ACC112 (cell line): ENCODE measurements at regions not wholly inside any gene's neighbourhood (a gene's known extent, or its start where the extent isn't known, plus 50 kb on each side); places are given as distances from the start of the nearest gene placed in this dataset.

ENCODE experiments used
- H2AFZ ChIP-seq: fragments of 200-600 bp; sonication (generic); one replicate; pipeline ENCODE4 v1.6.0; 2017; ENCODE audit warnings: antibody characterized with exemption, low read length; ENCODE audit not compliant: unreplicated experiment
- H3K27ac ChIP-seq: fragments of 200-600 bp; sonication (generic); 2 replicates; pipeline ENCODE4 v1.5.1; 2014; ENCODE audit warnings: low read depth, mild to moderate bottlenecking, antibody characterized with exemption, low read length, moderate library complexity
- H3K27me3 ChIP-seq: fragments of 200-600 bp; sonication (generic); 2 replicates; pipeline ENCODE4 v1.6.1; 2014; ENCODE audit warnings: mild to moderate bottlenecking, antibody characterized with exemption, low read length, moderate library complexity, mixed read lengths; ENCODE audit not compliant: insufficient read depth
- H3K36me3 ChIP-seq: fragments of 200-600 bp; sonication (generic); 2 replicates; pipeline ENCODE4 v1.6.1; 2016; ENCODE audit warnings: mild to moderate bottlenecking, antibody characterized with exemption, low read length, moderate library complexity, mixed read lengths; ENCODE audit not compliant: insufficient read depth
- H3K4me1 ChIP-seq: fragments of 200-600 bp; sonication (generic); one replicate; pipeline ENCODE4 v1.6.1; 2016; ENCODE audit warnings: low read length, mixed read lengths; ENCODE audit not compliant: insufficient read depth, unreplicated experiment, control insufficient read depth
- H3K4me3 ChIP-seq: fragments of 200-600 bp; sonication (generic); 2 replicates; pipeline ENCODE4 v1.5.1; 2014; ENCODE audit warnings: mild to moderate bottlenecking, low read depth, low read length
- H3K79me2 ChIP-seq: fragments of 200-600 bp; sonication (generic); one replicate; pipeline ENCODE4 v1.6.0; 2016; ENCODE audit warnings: low read length; ENCODE audit not compliant: control insufficient read depth, unreplicated experiment, insufficient read depth

GRCh38 chr15:95884276-95884675 is 446.2 kb upstream of the NR2F2 start:
- H3K4me3 ChIP-seq, result no peak overlapping the region
- H3K4me1 ChIP-seq, result peaks cover 26% of the 10 kb centered on the region
- no peak overlapping the region for H2AFZ ChIP-seq
- no peaks in the 10 kb centered on the region for H3K27me3 ChIP-seq
- H3K36me3 ChIP-seq, result no peaks in the 10 kb centered on the region
- H3K79me2 ChIP-seq, result no peaks in the 10 kb centered on the region
- no peak overlapping the region for H3K27ac ChIP-seq

- peak overlapping the region; percentile 75 for H2AFZ ChIP-seq
- no peaks in the 10 kb centered on the region for H3K79me2 ChIP-seq
- H3K27ac ChIP-seq, result no peak overlapping the region
- H3K36me3 ChIP-seq, result no peaks in the 10 kb centered on the region
- peak overlapping the region; percentile 1; the same call in 1 of the 2 replicates for H3K4me3 ChIP-seq
- peaks cover 20% of the 10 kb centered on the region for H3K4me1 ChIP-seq
- no peaks in the 10 kb centered on the region for H3K27me3 ChIP-seq
These were observed 442.7 kb upstream of the NR2F2 start for GRCh38 chr15:95887666-95888390.

DNA sequence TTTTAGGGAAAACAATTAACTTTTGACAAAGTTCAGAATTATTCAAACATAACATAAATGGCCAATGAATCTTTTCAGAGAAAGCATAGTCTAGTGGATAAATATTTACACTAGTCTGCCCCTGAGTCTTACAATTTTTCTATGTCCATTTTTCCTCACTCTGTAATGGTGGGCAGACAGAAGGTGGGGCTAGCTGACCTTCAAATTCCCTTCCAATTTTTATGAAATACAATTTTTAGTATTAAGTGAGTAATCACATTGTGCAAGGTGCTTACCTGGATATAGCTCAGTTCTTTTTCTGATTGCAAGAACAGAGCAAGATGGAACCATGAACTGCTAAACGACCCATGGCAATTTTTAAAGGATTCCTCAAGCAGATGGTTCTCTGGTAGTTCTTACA is 441.7 kb upstream of the NR2F2 start:
- H3K79me2 ChIP-seq, result no peaks in the 10 kb centered on the region
- no peaks in the 10 kb centered on the region for H3K36me3 ChIP-seq
- H3K27me3 ChIP-seq, result no peaks in the 10 kb centered on the region
- H2AFZ ChIP-seq, result no peak overlapping the region
- H3K4me1 ChIP-seq, result peaks cover 20% of the 10 kb centered on the region
- H3K4me3 ChIP-seq, result no peak overlapping the region
- H3K27ac ChIP-seq, result no peak overlapping the region

DNA sequence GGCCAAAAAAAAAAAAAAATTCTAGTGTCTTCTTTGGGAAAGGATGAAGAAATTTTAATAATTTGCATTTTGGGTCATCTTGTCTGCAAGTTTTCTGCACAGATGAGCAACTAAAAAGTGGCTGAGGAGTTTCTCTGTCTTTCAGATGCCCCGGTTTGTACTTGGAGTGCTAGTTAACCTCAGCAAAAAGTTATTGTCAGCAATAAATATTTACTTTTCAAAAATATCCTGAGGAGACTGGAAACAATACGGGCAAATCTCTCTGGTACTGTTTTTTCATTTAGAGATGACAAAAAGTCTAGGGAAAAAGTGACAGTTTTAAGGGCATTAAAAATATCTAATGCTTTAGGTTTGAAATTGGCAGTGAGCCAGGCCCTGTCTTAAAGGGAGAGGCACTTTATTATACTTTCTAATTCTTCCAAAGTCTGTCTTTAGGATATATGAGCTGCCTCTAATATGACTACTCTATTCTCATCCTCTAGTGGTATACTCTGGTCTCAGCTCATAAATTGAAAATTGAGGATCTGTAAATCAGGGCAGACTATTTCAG is 436.0 kb upstream of the NR2F2 start:
- H3K27ac ChIP-seq, result no peak overlapping the region
- H3K27me3 ChIP-seq, result no peaks in the 10 kb centered on the region
- peaks cover 3% of the 10 kb centered on the region for H3K4me1 ChIP-seq
- no peak overlapping the region for H2AFZ ChIP-seq
- H3K36me3 ChIP-seq, result no peaks in the 10 kb centered on the region
- H3K4me3 ChIP-seq, result no peak overlapping the region
- H3K79me2 ChIP-seq, result no peaks in the 10 kb centered on the region

DNA sequence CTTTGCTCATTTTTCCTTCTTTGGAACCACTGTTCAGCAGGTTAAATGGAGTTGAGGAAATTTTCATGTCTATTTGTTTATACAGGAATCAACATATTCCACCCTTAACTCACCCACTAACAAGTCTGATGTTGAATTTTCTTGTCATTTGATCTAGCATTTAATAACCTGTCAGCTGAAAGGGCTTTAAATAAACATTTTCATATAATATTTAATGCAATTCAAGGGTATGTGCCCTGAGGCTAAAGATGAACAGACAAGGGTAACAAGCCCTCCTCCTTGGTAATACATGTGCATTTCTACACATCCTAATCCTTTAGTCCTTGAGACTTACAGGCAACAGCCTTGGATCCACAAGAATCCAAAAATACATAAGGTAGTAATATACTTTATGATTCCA is 435.0 kb upstream of the NR2F2 start:
- H2AFZ ChIP-seq, result no peak overlapping the region
- H3K79me2 ChIP-seq, result no peaks in the 10 kb centered on the region
- no peaks in the 10 kb centered on the region for H3K27me3 ChIP-seq
- H3K36me3 ChIP-seq, result no peaks in the 10 kb centered on the region
- no peak overlapping the region for H3K27ac ChIP-seq
- no peaks in the 10 kb centered on the region for H3K4me1 ChIP-seq
- H3K4me3 ChIP-seq, result no peak overlapping the region

- no peak overlapping the region for H2AFZ ChIP-seq
- no peak overlapping the region for H3K27ac ChIP-seq
- H3K36me3 ChIP-seq, result no peaks in the 10 kb centered on the region
- no peak overlapping the region for H3K4me3 ChIP-seq
- H3K79me2 ChIP-seq, result no peaks in the 10 kb centered on the region
- H3K4me1 ChIP-seq, result no peaks in the 10 kb centered on the region
- no peaks in the 10 kb centered on the region for H3K27me3 ChIP-seq
These were observed 432.8 kb upstream of the NR2F2 start for GRCh38 chr15:95897651-95898050.

DNA sequence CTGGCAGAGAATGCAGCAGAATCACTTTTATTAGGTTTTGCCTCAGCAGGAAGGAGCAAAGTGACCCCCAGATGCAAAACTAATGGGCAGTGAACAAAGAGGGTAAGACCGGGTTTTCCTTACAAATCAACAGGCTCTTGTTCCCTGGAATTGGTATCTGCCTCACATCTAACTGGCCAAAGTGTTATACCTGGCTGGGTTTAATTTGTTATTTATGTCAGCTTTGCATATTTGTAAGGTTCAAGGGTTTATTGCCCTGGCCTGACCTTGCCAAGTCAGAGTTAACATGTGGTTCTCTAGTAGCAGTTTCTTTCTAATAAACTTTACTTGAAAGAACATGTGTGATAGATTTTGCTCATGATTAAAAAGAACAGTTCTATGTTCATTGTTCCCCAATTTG is 431.7 kb upstream of the NR2F2 start:
- Histone ChIP-seq H3K36me3 (no peaks in the 10 kb centered on the region), H3K4me1 (no peaks in the 10 kb centered on the region), H3K27ac (no peak overlapping the region), H3K79me2 (no peaks in the 10 kb centered on the region), H3K27me3 (no peaks in the 10 kb centered on the region), H2AFZ (no peak overlapping the region), H3K4me3 (no peak overlapping the region)

GRCh38 chr15:95901271-95901670 is 429.2 kb upstream of the NR2F2 start:
- Histone ChIP-seq H3K27ac (no peak overlapping the region), H3K36me3 (no peaks in the 10 kb centered on the region), H3K4me3 (no peak overlapping the region), H3K4me1 (no peaks in the 10 kb centered on the region), H3K79me2 (no peaks in the 10 kb centered on the region), H3K27me3 (no peaks in the 10 kb centered on the region), H2AFZ (no peak overlapping the region)

- Histone ChIP-seq H3K36me3 (no peaks in the 10 kb centered on the region), H3K4me1 (no peaks in the 10 kb centered on the region), H3K27ac (no peak overlapping the region), H3K4me3 (no peak overlapping the region), H3K27me3 (no peaks in the 10 kb centered on the region), H3K79me2 (no peaks in the 10 kb centered on the region), H2AFZ (no peak overlapping the region)
These were observed 427.9 kb upstream of the NR2F2 start for GRCh38 chr15:95902606-95903005.

DNA sequence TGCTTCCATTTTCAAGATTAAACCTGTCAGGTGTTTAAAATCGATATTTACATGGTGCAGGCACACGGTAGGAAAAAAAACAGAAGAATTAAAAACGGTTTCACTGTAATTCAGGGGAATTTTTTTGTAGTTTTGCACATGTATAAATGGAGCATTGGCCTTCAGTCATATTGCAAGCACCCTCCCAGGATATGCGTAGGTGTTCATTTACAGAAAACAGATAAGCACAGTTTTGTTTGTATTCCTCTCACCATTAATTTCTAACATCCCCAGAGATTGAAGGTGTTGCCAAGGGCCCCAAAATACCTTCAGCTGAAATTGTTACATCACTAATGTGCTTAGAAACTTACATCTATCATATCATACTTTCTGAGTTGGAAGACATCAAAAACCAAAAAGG is 427.1 kb upstream of the NR2F2 start:
- Histone ChIP-seq H3K27me3 (no peaks in the 10 kb centered on the region), H3K36me3 (no peaks in the 10 kb centered on the region), H3K4me1 (no peaks in the 10 kb centered on the region), H3K79me2 (no peaks in the 10 kb centered on the region), H2AFZ (no peak overlapping the region), H3K4me3 (no peak overlapping the region), H3K27ac (no peak overlapping the region)

DNA sequence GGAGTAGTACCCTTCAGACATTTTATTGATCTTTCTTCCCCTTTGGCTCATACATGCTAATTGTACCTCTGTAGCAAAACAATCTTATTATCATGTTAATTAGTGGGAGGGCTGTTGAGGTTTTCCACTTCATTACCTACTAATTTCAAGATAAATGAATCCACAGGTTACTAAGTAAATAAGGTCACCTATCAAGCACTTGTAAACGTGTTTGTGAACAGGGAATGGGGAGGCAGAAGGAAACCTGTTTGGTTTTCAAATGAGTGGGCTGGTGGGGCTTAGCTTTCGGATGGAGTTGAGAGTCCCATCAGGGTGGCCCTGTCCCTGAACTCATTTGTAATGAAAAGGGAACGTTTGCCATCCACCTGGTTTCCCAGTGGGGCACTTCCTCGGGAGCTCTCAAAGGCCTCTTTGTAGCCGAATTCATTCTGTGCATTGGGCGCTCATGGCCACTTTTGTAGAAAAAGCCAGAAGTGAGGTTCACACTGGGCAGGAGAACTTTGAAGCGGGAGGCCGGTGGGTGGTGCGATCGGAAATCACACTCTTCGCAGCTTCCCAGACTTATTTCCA is 419.8 kb upstream of the NR2F2 start:
- Histone ChIP-seq H3K4me1 (no peaks in the 10 kb centered on the region), H3K79me2 (no peaks in the 10 kb centered on the region), H3K4me3 (no peak overlapping the region), H2AFZ (no peak overlapping the region), H3K36me3 (no peaks in the 10 kb centered on the region), H3K27me3 (no peaks in the 10 kb centered on the region), H3K27ac (no peak overlapping the region)
